Sigmoid colon (tissue), 4 donors: ENCODE measurements at regions not wholly inside any gene's neighbourhood (a gene's known extent, or its start where the extent isn't known, plus 50 kb on each side); places are given as distances from the start of the nearest gene placed in this dataset.

Experiments
- POLR2A ChIP-seq, 2 donors: fragments of 450-650 bp; IDR thresholded peaks; one replicate each; pipeline ENCODE4 v1.6.1; 2016; ENCODE audit warnings: antibody characterized with exemption in 2 of 2, mild to moderate bottlenecking in 2 of 2, moderate library complexity in 2 of 2
- POLR2AphosphoS5 ChIP-seq, 4 donors: sonication (generic); formaldehyde crosslinking; IDR thresholded peaks; one replicate each; pipeline ENCODE4 v1.6.1; 2017; ENCODE audit warnings: antibody characterized with exemption in 4 of 4
- TF ChIP-seq, protein P1 (sequence below), 4 experiments: fragments of 450-650 bp in 3 of 4; fragments of 200-600 bp in 1 of 4; IDR thresholded peaks; one replicate each; pipeline ENCODE4 v1.5.1; 2016 to 2019; ENCODE audit warnings: antibody characterized with exemption in 4 of 4, mild to moderate bottlenecking in 3 of 4, moderate library complexity in 2 of 4

DNA sequence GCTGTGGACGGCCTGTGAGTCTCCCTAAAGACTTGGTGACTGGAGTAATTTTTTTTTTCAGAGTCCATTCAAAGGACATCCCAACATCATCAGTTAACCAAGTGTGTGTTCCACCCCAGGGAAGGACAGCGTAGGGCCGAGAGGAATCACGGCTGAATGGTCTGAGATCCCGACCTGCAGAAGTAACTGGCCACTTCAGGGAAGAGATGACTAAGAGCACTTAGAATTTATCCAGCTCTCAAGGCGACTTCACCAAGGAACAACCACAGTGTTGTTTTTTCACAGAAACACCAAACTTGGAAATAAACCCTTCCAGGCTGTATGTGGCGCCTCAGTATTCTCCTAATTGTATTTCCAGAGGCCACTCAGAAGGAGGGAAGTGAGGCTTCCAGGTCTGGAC, 231.6 kb downstream of the FNDC1 start:
- TF ChIP-seq, protein P1, sequence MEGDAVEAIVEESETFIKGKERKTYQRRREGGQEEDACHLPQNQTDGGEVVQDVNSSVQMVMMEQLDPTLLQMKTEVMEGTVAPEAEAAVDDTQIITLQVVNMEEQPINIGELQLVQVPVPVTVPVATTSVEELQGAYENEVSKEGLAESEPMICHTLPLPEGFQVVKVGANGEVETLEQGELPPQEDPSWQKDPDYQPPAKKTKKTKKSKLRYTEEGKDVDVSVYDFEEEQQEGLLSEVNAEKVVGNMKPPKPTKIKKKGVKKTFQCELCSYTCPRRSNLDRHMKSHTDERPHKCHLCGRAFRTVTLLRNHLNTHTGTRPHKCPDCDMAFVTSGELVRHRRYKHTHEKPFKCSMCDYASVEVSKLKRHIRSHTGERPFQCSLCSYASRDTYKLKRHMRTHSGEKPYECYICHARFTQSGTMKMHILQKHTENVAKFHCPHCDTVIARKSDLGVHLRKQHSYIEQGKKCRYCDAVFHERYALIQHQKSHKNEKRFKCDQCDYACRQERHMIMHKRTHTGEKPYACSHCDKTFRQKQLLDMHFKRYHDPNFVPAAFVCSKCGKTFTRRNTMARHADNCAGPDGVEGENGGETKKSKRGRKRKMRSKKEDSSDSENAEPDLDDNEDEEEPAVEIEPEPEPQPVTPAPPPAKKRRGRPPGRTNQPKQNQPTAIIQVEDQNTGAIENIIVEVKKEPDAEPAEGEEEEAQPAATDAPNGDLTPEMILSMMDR (IDR thresholded peaks at IDR 0.05): no peak
- TF ChIP-seq POLR2A (IDR thresholded peaks at IDR 0.05) (no peak), POLR2AphosphoS5 (IDR thresholded peaks at IDR 0.05) (no peak)
